AG04450 (cell line): ENCODE measurements at regions not wholly inside any gene's neighbourhood (a gene's known extent, or its start where the extent isn't known, plus 50 kb on each side); places are given as distances from the start of the nearest gene placed in this dataset.

Experiments
- CTCF ChIA-PET: fragments of 300-600, 350-600 bp; formaldehyde crosslinking; extraction: SDS; loops from one replicate; lab custom pipeline; 2022; ENCODE audit warnings: antibody characterized with exemption, inconsistent platforms; lab: Charles Lee
- POLR2A ChIA-PET: fragments of 350-600 bp; formaldehyde crosslinking; extraction: SDS; loops from one replicate; lab custom pipeline; 2021; ENCODE audit warnings: antibody characterized with exemption, inconsistent platforms; lab: Yijun Ruan, JAX
- DNase-seq: peaks from one replicate; pipeline ENCODE4 v3.0.0-alpha.2; 2011; ENCODE audit warnings: low read depth, low spot score
- H3K27ac ChIP-seq: one replicate; pipeline ENCODE4 v1.5.1; 2012; ENCODE audit warnings: low read depth, low read length, control low read depth
- H3K27me3 ChIP-seq: one replicate; pipeline ENCODE4 v1.6.0; 2012; ENCODE audit warnings: low read length; ENCODE audit not compliant: control insufficient read depth, insufficient read depth
- H3K4me3 ChIP-seq: 2 replicates; pipeline ENCODE4 v1.5.1; 2011; ENCODE audit warnings: mild to moderate bottlenecking, low read depth, low read length, control low read depth
- H3K9me3 ChIP-seq: 2 replicates; pipeline ENCODE4 v1.5.1; 2012; ENCODE audit warnings: low read length; ENCODE audit not compliant: control insufficient read depth, insufficient read depth
- TF ChIP-seq, protein P1 (sequence below): IDR thresholded peaks from 2 replicates; pipeline ENCODE4 v1.5.1; 2011; ENCODE audit warnings: low read depth, low read length, control low read depth, inconsistent platforms

DNA sequence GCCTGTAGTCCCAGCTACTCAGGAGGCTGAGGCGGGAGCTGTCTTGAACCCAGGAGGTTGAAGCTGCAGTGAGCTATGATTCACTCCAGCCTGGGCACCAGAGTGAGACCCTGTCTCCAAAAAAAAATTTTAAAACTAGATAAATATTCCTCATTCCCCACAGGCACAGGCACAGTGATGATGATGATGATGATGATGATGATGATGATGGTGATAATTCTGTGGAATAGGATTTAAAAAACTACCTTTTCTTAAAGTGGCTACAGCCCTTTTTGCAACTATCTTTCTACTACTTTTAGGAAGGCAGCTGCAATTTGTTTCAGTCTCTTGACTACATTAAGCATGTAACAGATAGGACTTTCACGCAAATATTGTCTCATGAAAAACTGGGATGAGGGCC lies 76.6 kb upstream of the SCAF8 start:
- CTCF ChIA-PET, result interaction anchor here (1.6 kb wide), 1 partner anchor 19 kb away, joined by 3 read pairs; no protein-coding TSS in a partner anchor
- H3K4me3 ChIP-seq, result no peak overlapping the region
- no peaks in the 10 kb centered on the region for H3K9me3 ChIP-seq
- DNase-seq, result no peak
- TF ChIP-seq, protein P1, sequence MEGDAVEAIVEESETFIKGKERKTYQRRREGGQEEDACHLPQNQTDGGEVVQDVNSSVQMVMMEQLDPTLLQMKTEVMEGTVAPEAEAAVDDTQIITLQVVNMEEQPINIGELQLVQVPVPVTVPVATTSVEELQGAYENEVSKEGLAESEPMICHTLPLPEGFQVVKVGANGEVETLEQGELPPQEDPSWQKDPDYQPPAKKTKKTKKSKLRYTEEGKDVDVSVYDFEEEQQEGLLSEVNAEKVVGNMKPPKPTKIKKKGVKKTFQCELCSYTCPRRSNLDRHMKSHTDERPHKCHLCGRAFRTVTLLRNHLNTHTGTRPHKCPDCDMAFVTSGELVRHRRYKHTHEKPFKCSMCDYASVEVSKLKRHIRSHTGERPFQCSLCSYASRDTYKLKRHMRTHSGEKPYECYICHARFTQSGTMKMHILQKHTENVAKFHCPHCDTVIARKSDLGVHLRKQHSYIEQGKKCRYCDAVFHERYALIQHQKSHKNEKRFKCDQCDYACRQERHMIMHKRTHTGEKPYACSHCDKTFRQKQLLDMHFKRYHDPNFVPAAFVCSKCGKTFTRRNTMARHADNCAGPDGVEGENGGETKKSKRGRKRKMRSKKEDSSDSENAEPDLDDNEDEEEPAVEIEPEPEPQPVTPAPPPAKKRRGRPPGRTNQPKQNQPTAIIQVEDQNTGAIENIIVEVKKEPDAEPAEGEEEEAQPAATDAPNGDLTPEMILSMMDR, result no peak
- POLR2A ChIA-PET, result no interaction called here
- H3K27ac ChIP-seq, result no peak overlapping the region
- H3K27me3 ChIP-seq, result no peaks in the 10 kb centered on the region

DNA sequence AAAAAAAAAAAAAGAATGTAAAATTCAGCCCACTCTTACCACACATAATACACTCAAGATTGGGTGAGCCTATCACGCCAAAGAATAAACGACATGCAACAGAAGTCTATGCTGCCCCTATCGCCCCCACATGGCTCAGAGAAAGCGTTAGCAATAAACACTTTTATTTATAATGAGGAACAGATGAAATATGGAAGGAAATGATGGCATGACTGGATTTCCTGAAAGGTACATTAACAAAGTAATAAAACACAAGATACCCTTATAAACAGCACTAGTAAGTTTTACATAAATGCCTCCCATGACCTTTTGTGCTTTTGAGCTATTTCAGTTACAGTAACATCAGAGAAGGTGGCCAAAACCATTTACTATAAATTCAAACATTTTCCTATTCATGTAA lies 71.4 kb upstream of the SCAF8 start:
- no peaks in the 10 kb centered on the region for H3K27me3 ChIP-seq
- ChIA-PET POLR2A (no interaction called here), CTCF (interaction anchor here (3.7 kb wide), 1 partner anchor 13 kb away, joined by 19 read pairs; no protein-coding TSS in a partner anchor)
- TF ChIP-seq, protein P1, result no peak
- no peak overlapping the region for H3K4me3 ChIP-seq
- DNase-seq, result no peak
- no peak overlapping the region for H3K27ac ChIP-seq
- H3K9me3 ChIP-seq, result no peaks in the 10 kb centered on the region

DNA sequence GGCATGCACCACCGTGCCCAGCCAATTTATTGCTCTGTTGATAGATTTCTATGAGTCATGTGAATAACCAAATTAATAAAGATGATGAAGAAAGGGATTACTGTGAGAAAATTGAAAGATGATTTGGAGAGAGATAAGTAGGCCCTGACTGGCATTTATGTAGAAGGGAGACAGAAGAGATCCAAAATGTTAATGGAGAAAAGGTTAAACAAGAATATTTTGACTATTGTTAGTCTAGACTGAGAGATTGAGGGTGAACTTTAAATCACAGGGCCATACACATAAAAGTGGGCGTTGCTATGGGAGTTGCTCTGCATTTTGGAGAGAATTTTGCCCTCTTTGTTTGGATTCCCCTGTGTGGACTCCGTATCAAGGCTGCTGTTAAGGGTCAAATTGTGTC lies 68.9 kb upstream of the SCAF8 start:
- H3K4me3 ChIP-seq, result no peak overlapping the region
- no peaks in the 10 kb centered on the region for H3K9me3 ChIP-seq
- POLR2A ChIA-PET, result no interaction called here
- CTCF ChIA-PET, result interaction anchor here (0.6 to 0.7 kb wide), 2 partner anchors 10 to 561 kb away, joined by 3 to 4 read pairs; no protein-coding TSS in a partner anchor
- H3K27me3 ChIP-seq, result no peaks in the 10 kb centered on the region
- H3K27ac ChIP-seq, result no peak overlapping the region
- no peak for DNase-seq
- TF ChIP-seq, protein P1, result no peak

DNA sequence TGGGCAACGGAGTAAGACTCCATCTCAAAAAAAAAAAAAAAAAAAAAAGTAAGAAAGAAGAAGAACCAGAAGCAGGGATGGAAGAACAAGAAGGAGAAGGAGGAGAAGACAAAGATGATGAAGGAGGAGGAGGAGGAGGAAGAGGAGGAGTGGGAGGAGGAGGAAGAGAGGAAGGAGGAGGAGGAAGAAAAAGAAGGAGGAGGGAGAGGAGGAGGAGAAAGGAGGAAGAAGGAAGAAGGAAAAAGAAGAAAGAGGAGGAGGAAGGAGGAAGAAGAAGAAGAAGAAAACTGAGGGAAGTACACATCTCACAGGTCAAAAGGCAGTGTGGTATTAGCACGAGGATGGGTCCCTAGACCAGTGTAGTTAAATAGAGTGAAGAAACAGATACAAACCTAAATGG lies 65.1 kb upstream of the SCAF8 start:
- Histone ChIP-seq H3K27ac (no peak overlapping the region), H3K4me3 (no peak overlapping the region), H3K9me3 (no peaks in the 10 kb centered on the region), H3K27me3 (peaks cover 2% of the 10 kb centered on the region)
- no peak for DNase-seq
- TF ChIP-seq, protein P1, result no peak
- CTCF ChIA-PET, result interaction anchor here (0.7 kb wide), 1 partner anchor 632 kb away, joined by 3 read pairs; no protein-coding TSS in a partner anchor
- POLR2A ChIA-PET, result no interaction called here

DNA sequence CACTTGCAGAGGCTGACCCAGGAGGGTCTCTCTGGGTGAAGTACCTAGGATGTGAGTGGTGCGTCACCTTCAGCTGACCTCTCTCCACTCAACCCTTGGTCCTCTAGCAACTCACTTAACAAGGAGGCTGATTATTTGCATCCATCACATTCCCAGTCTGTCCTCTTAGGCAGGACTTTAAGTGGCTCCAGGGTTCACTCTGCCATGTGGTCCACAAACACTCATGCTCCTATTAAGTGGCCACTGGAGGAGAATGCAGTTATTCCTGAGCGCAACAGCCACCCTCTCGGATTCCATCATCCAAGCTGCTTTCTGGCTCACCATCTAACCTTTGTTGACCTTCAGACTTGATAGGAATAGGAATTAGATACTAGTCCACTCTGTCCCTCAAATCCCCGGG lies 61.1 kb upstream of the SCAF8 start:
- H3K9me3 ChIP-seq, result no peaks in the 10 kb centered on the region
- H3K27ac ChIP-seq, result no peak overlapping the region
- no peak overlapping the region for H3K4me3 ChIP-seq
- peaks cover 2% of the 10 kb centered on the region for H3K27me3 ChIP-seq
- ChIA-PET POLR2A (no interaction called here), CTCF (no interaction called here)
- TF ChIP-seq, protein P1, result no peak
- no peak for DNase-seq
